Right hindlimb (tissue), 1 donor: ENCODE measurements at regions not wholly inside any gene's neighbourhood (a gene's known extent, or its start where the extent isn't known, plus 50 kb on each side); places are given as distances from the start of the nearest gene placed in this dataset.
"Not testable (repeated sequence)": the region's sequence is repeated elsewhere in the genome, so short reads cannot be mapped to it uniquely, and the experiment has no call there.

ENCODE experiments used
- DNase-seq: peaks from one replicate; pipeline ENCODE4 v3.0.0-alpha.2; 2018

GRCh38 chr7:16318989-16319915, 102.1 kb downstream of the CRPPA start:
- no peak for DNase-seq

- DNase-seq: no peak
These were observed 102.9 kb downstream of the CRPPA start for GRCh38 chr7:16318463-16318862.

GRCh38 chr7:16317406-16317805, 103.9 kb downstream of the CRPPA start:
- DNase-seq: no peak

GRCh38 chr7:16315280-16315679, 106.1 kb downstream of the CRPPA start:
- DNase-seq: no peak

- no peak for DNase-seq
These were observed 112.2 kb downstream of the CRPPA start for GRCh38 chr7:16309129-16309528.

GRCh38 chr7:16301291-16301690, 120.0 kb downstream of the CRPPA start:
- no peak for DNase-seq

GRCh38 chr7:16300361-16300895, 120.9 kb downstream of the CRPPA start:
- no peak for DNase-seq

- no peak for DNase-seq
These were observed 121.5 kb downstream of the CRPPA start for GRCh38 chr7:16299853-16300252.

- no peak for DNase-seq
These were observed 123.1 kb downstream of the CRPPA start for GRCh38 chr7:16298221-16298620.

GRCh38 chr7:16295558-16295957, 125.8 kb downstream of the CRPPA start:
- no peak for DNase-seq

GRCh38 chr7:16293669-16294425, 127.5 kb downstream of the CRPPA start:
- DNase-seq: no peak

- DNase-seq: no peak
These were observed 136.8 kb downstream of the CRPPA start for GRCh38 chr7:16284581-16284980.

- DNase-seq: no peak
These were observed 143.1 kb downstream of the CRPPA start for GRCh38 chr7:16278167-16278787.

GRCh38 chr7:16271990-16272665, 149.2 kb downstream of the CRPPA start:
- no peak for DNase-seq

- no peak for DNase-seq
These were observed 149.9 kb downstream of the CRPPA start for GRCh38 chr7:16271355-16271915.

GRCh38 chr7:16270844-16271243, 150.5 kb downstream of the CRPPA start:
- DNase-seq: no peak

- no peak for DNase-seq
These were observed 152.2 kb downstream of the CRPPA start for GRCh38 chr7:16268821-16269768.

GRCh38 chr7:16267953-16268820, 153.2 kb downstream of the CRPPA start:
- no peak for DNase-seq

GRCh38 chr7:16266877-16267276, 154.5 kb downstream of the CRPPA start:
- DNase-seq: no peak

- DNase-seq: not testable (repeated sequence)
These were observed 154.9 kb downstream of the CRPPA start for GRCh38 chr7:16266470-16266869.
